ENCODE measurements at regions not wholly inside any gene's neighbourhood (a gene's known extent, or its start where the extent isn't known, plus 50 kb on each side); places are given as distances from the start of the nearest gene placed in this dataset.

GRCh38 chr2:64219149-64219548 is 74.9 kb upstream of the PELI1 start:
- TF ChIP-seq ZC3H10 (CRISPR knock-in tag; IDR thresholded peaks at IDR 0.05) = no peak
- no peak for TF ChIP-seq CREB5 (CRISPR knock-in tag; IDR thresholded peaks at IDR 0.05; ENCODE audit: low read depth)
- no peak for TF ChIP-seq POU6F1 (CRISPR knock-in tag; IDR thresholded peaks at IDR 0.05; ENCODE audit: borderline replicate concordance, low read depth)
- no peak for TF ChIP-seq ZNF70 (CRISPR knock-in tag; IDR thresholded peaks at IDR 0.05)
- no peak for TF ChIP-seq TSHZ2 (CRISPR knock-in tag; IDR thresholded peaks at IDR 0.05)
- TF ChIP-seq GLIS3 (CRISPR knock-in tag; IDR thresholded peaks at IDR 0.05) = no peak
- TF ChIP-seq ARNTL (CRISPR knock-in tag; IDR thresholded peaks at IDR 0.05; ENCODE audit: borderline replicate concordance, low read depth) = no peak
- no peak for TF ChIP-seq CSDC2 (CRISPR knock-in tag; IDR thresholded peaks at IDR 0.05)
- no peak for TF ChIP-seq BACH2 (CRISPR knock-in tag; IDR thresholded peaks at IDR 0.05; ENCODE audit: borderline replicate concordance)
- no peak for TF ChIP-seq RARB (CRISPR knock-in tag; IDR thresholded peaks at IDR 0.05)
- ATAC-seq = no peak

GRCh38 chr2:64220265-64220664 is 76.0 kb upstream of the PELI1 start:
- no peak for ATAC-seq

More at GRCh38 chr2:64220265-64220664, 76.0 kb upstream of the PELI1 start:
- no peak for TF ChIP-seq ZNF70 (CRISPR knock-in tag; IDR thresholded peaks at IDR 0.05)
- TF ChIP-seq POU6F1 (CRISPR knock-in tag; IDR thresholded peaks at IDR 0.05; ENCODE audit: borderline replicate concordance, low read depth) = no peak
- no peak for TF ChIP-seq OSR1 (CRISPR knock-in tag; IDR thresholded peaks at IDR 0.05)
- TF ChIP-seq CSRNP3 (CRISPR knock-in tag; IDR thresholded peaks at IDR 0.05) = no peak
- no peak for TF ChIP-seq PATZ1 (CRISPR knock-in tag; IDR thresholded peaks at IDR 0.05; ENCODE audit: borderline replicate concordance)
- no peak for TF ChIP-seq RARB (CRISPR knock-in tag; IDR thresholded peaks at IDR 0.05)
- no peak for TF ChIP-seq SNAI2 (CRISPR knock-in tag; IDR thresholded peaks at IDR 0.05)
- TF ChIP-seq PPARA (CRISPR knock-in tag; IDR thresholded peaks at IDR 0.05; ENCODE audit: borderline replicate concordance) = no peak
- no peak for TF ChIP-seq ISL1 (CRISPR knock-in tag; IDR thresholded peaks at IDR 0.05)
- no peak for TF ChIP-seq ZNF565 (CRISPR knock-in tag; conservative IDR thresholded peaks at IDR 0.05; ENCODE audit: low read depth)
- TF ChIP-seq ZFP30 (CRISPR knock-in tag; IDR thresholded peaks at IDR 0.05) = no peak
- TF ChIP-seq CREB5 (CRISPR knock-in tag; IDR thresholded peaks at IDR 0.05; ENCODE audit: low read depth) = no peak
- TF ChIP-seq BACH2 (CRISPR knock-in tag; IDR thresholded peaks at IDR 0.05; ENCODE audit: borderline replicate concordance) = no peak
- TF ChIP-seq ZFP3 (CRISPR knock-in tag; IDR thresholded peaks at IDR 0.05) = no peak
- TF ChIP-seq ESRRG (CRISPR knock-in tag; IDR thresholded peaks at IDR 0.05) = no peak
- TF ChIP-seq ARNTL (CRISPR knock-in tag; IDR thresholded peaks at IDR 0.05; ENCODE audit: borderline replicate concordance, low read depth) = no peak
- TF ChIP-seq GLIS3 (CRISPR knock-in tag; IDR thresholded peaks at IDR 0.05) = no peak
- no peak for TF ChIP-seq ZC3H10 (CRISPR knock-in tag; IDR thresholded peaks at IDR 0.05)

Data from SK-N-SH treated with all-trans-retinoic acid at 6 μM for 48 hours (cell line).